ENCODE measurements at regions not wholly inside any gene's neighbourhood (a gene's known extent, or its start where the extent isn't known, plus 50 kb on each side); places are given as distances from the start of the nearest gene placed in this dataset.

GRCh38 chr6:71410681-71411080 is 122.1 kb downstream of the OGFRL1 start:
- Mint-ChIP-seq H3K9me3 (no peaks in the 10 kb centered on the region), H3K27ac (no peak overlapping the region), H3K27me3 (ENCODE audit: insufficient read depth, low read depth) (no peaks in the 10 kb centered on the region), H3K36me3 (peaks cover 62% of the 10 kb centered on the region), H3K4me3 (no peak overlapping the region), H3K4me1 (peaks cover 66% of the 10 kb centered on the region)
- Histone ChIP-seq H3K9me3 (ENCODE audit: low read depth) (no peaks in the 10 kb centered on the region), H3K4me2 (no peak overlapping the region), H2AFZ (replicated peaks) (no peak overlapping the region), H3K4me3 (no peak overlapping the region), H3K27ac (no peak overlapping the region), H3K4me1 (peaks cover 5% of the 10 kb centered on the region), H3K27me3 (no peaks in the 10 kb centered on the region), H3K9ac (no peak overlapping the region), H4K20me1 (ENCODE audit: low read depth) (no peaks in the 10 kb centered on the region), H3F3A (ENCODE audit: low read depth) (no peaks in the 10 kb centered on the region), H3K79me2 (ENCODE audit: low read depth) (no peaks in the 10 kb centered on the region), H3K36me3 (no peaks in the 10 kb centered on the region)
- TF ChIP-seq EZH2phosphoT487 (IDR thresholded peaks at IDR 0.05) = no peak
- TF ChIP-seq CTCF (IDR thresholded peaks at IDR 0.05) = no peak
- no peak for TF ChIP-seq EZH2 (IDR thresholded peaks at IDR 0.05)
- DNase-seq (ENCODE audit: low spot score) = no peak

- Histone ChIP-seq H3K4me3 (no peak overlapping the region), H3K4me1 (peaks cover 5% of the 10 kb centered on the region), H3K4me2 (no peak overlapping the region), H3K9ac (no peak overlapping the region), H3K9me3 (ENCODE audit: low read depth) (no peaks in the 10 kb centered on the region), H3K36me3 (no peaks in the 10 kb centered on the region), H4K20me1 (ENCODE audit: low read depth) (no peaks in the 10 kb centered on the region), H3F3A (ENCODE audit: low read depth) (no peaks in the 10 kb centered on the region), H3K27me3 (no peaks in the 10 kb centered on the region), H3K79me2 (ENCODE audit: low read depth) (no peaks in the 10 kb centered on the region), H3K27ac (no peak overlapping the region), H2AFZ (replicated peaks) (no peak overlapping the region)
- TF ChIP-seq EZH2phosphoT487 (IDR thresholded peaks at IDR 0.05) (no peak), EZH2 (IDR thresholded peaks at IDR 0.05) (no peak), CTCF (IDR thresholded peaks at IDR 0.05) (no peak)
- Mint-ChIP-seq H3K4me1 (peaks cover 54% of the 10 kb centered on the region), H3K4me3 (no peak overlapping the region), H3K27me3 (ENCODE audit: insufficient read depth, low read depth) (no peaks in the 10 kb centered on the region), H3K9me3 (no peaks in the 10 kb centered on the region), H3K36me3 (peaks cover 61% of the 10 kb centered on the region), H3K27ac (no peak overlapping the region)
- DNase-seq (ENCODE audit: low spot score) = no peak
Measured at GRCh38 chr6:71411882-71412281, 123.3 kb downstream of the OGFRL1 start.

- H3F3A ChIP-seq (ENCODE audit: low read depth) = no peaks in the 10 kb centered on the region
- H3K9ac ChIP-seq = no peak overlapping the region
- H3K27ac ChIP-seq = no peak overlapping the region
- Mint-ChIP-seq H3K27me3 (ENCODE audit: insufficient read depth, low read depth) (no peaks in the 10 kb centered on the region), H3K4me3 (no peak overlapping the region), H3K27ac (peak overlapping the region; percentile 47), H3K9me3 (no peaks in the 10 kb centered on the region), H3K36me3 (peaks cover 59% of the 10 kb centered on the region), H3K4me1 (peaks cover 54% of the 10 kb centered on the region)
- no peak overlapping the region for H3K4me2 ChIP-seq
- no peak for TF ChIP-seq EZH2 (IDR thresholded peaks at IDR 0.05)
- TF ChIP-seq EZH2phosphoT487 (IDR thresholded peaks at IDR 0.05) = no peak
- no peak for TF ChIP-seq CTCF (IDR thresholded peaks at IDR 0.05)
- peaks cover under 1% of the 10 kb centered on the region for H3K4me1 ChIP-seq
- peak; percentile 11 for DNase-seq (ENCODE audit: low spot score)
- no peak overlapping the region for H3K4me3 ChIP-seq
- no peaks in the 10 kb centered on the region for H3K36me3 ChIP-seq
- no peaks in the 10 kb centered on the region for H3K79me2 ChIP-seq (ENCODE audit: low read depth)
- peaks cover 1% of the 10 kb centered on the region for H3K27me3 ChIP-seq
- no peaks in the 10 kb centered on the region for H3K9me3 ChIP-seq (ENCODE audit: low read depth)
- H2AFZ ChIP-seq (replicated peaks) = no peak overlapping the region
- H4K20me1 ChIP-seq (ENCODE audit: low read depth) = no peaks in the 10 kb centered on the region
Measured at GRCh38 chr6:71412559-71413140, 124.0 kb downstream of the OGFRL1 start.

Data from neural progenitor cell (in vitro differentiated cells).